Effector memory CD8-positive, alpha-beta T cell (primary cell): ENCODE measurements at regions not wholly inside any gene's neighbourhood (a gene's known extent, or its start where the extent isn't known, plus 50 kb on each side); places are given as distances from the start of the nearest gene placed in this dataset.
"Not testable (repeated sequence)": the region's sequence is repeated elsewhere in the genome, so short reads cannot be mapped to it uniquely, and the experiment has no call there.

Source experiments
- ATAC-seq: fragments of 150-1000 bp; cut with Tn5 transposase; replicated peaks from 2 replicates; pipeline ENCODE4 v1.10.0; 2021; ENCODE audit warnings: mild to moderate bottlenecking, moderate library complexity
- DNase-seq, 3 experiments: peaks; one replicate each; pipeline ENCODE4 v3.0.0; 2021
- H3K27ac Mint-ChIP-seq, 2 donors: one replicate each; pipeline ENCODE4 v1.8.0; 2022; ENCODE audit warnings: mild to moderate bottlenecking in 2 of 2, mixed read lengths in 2 of 2, moderate library complexity in 2 of 2
- H3K27me3 Mint-ChIP-seq, 2 donors: one replicate each; pipeline ENCODE4 v1.8.0; 2022; ENCODE audit warnings: mixed read lengths in 2 of 2
- H3K36me3 Mint-ChIP-seq: one replicate; pipeline ENCODE4 v1.8.0; 2022; ENCODE audit warnings: mild to moderate bottlenecking, moderate library complexity, mixed read lengths; ENCODE audit not compliant: insufficient read depth
- H3K4me1 Mint-ChIP-seq, 2 donors: one replicate each; pipeline ENCODE4 v1.8.0; 2022; ENCODE audit warnings: low read depth in 2 of 2, mixed read lengths in 2 of 2
- H3K4me3 Mint-ChIP-seq, 2 donors: one replicate each; pipeline ENCODE4 v1.8.0; 2022; ENCODE audit warnings: mild to moderate bottlenecking in 2 of 2, mixed read lengths in 2 of 2, moderate library complexity in 2 of 2
- H3K9me3 Mint-ChIP-seq, 2 donors: one replicate each; pipeline ENCODE4 v1.8.0; 2022; ENCODE audit warnings: mixed read lengths in 2 of 2

GRCh38 chr10:8336629-8337331, 282.3 kb downstream of the GATA3 start:
- DNase-seq (no peak), ATAC-seq (no peak)
- peaks cover 11 to 22% of the 10 kb centered on the region in 2 donors for H3K4me1 Mint-ChIP-seq
- no peaks in the 10 kb centered on the region for H3K9me3 Mint-ChIP-seq
- no peak overlapping the region for H3K4me3 Mint-ChIP-seq
- H3K27ac Mint-ChIP-seq = no peak overlapping the region
- H3K36me3 Mint-ChIP-seq = peaks cover 14% of the 10 kb centered on the region
- H3K27me3 Mint-ChIP-seq = no peaks in the 10 kb centered on the region

GRCh38 chr10:8337332-8337651, 282.8 kb downstream of the GATA3 start:
- no peak overlapping the region for H3K4me3 Mint-ChIP-seq
- no peak for ATAC-seq
- no peak overlapping the region for H3K27ac Mint-ChIP-seq

GRCh38 chr10:8338177-8338766, 283.8 kb downstream of the GATA3 start:
- DNase-seq (no peak), ATAC-seq (no peak)
- Mint-ChIP-seq H3K4me1 (peaks cover 4 to 12% of the 10 kb centered on the region in 2 donors), H3K4me3 (no peak overlapping the region), H3K9me3 (no peaks in the 10 kb centered on the region), H3K27ac (no peak overlapping the region), H3K36me3 (peaks cover 4% of the 10 kb centered on the region), H3K27me3 (no peaks in the 10 kb centered on the region)

More at GRCh38 chr10:8337332-8337651, 282.8 kb downstream of the GATA3 start:
- no peak for DNase-seq
- Mint-ChIP-seq H3K27me3 (no peaks in the 10 kb centered on the region), H3K36me3 (peaks cover 8% of the 10 kb centered on the region), H3K9me3 (no peaks in the 10 kb centered on the region), H3K4me1 (peaks cover 11 to 19% of the 10 kb centered on the region in 2 donors)

GRCh38 chr10:8344756-8345155, 290.3 kb downstream of the GATA3 start:
- H3K4me3 Mint-ChIP-seq = no peak overlapping the region
- no peak for DNase-seq
- peaks cover 5 to 9% of the 10 kb centered on the region in 2 donors for H3K27me3 Mint-ChIP-seq
- no peak for ATAC-seq
- no peaks in the 10 kb centered on the region for H3K9me3 Mint-ChIP-seq
- H3K4me1 Mint-ChIP-seq = peaks cover 0 to 3% of the 10 kb centered on the region in 2 donors
- no peak overlapping the region for H3K27ac Mint-ChIP-seq
- peaks cover 4% of the 10 kb centered on the region for H3K36me3 Mint-ChIP-seq

- peaks cover 4% of the 10 kb centered on the region for H3K36me3 Mint-ChIP-seq
- peaks cover 0 to 3% of the 10 kb centered on the region in 2 donors for H3K4me1 Mint-ChIP-seq
- no peak for ATAC-seq
Measured at GRCh38 chr10:8346861-8347260, 292.4 kb downstream of the GATA3 start.

GRCh38 chr10:8347614-8348013, 293.1 kb downstream of the GATA3 start:
- not testable (repeated sequence) for ATAC-seq, DNase-seq, H3K36me3 Mint-ChIP-seq, H3K27me3 Mint-ChIP-seq, H3K4me1 Mint-ChIP-seq, H3K27ac Mint-ChIP-seq, H3K4me3 Mint-ChIP-seq, H3K9me3 Mint-ChIP-seq

More at GRCh38 chr10:8346861-8347260, 292.4 kb downstream of the GATA3 start:
- Mint-ChIP-seq H3K27me3 (peaks cover 5 to 9% of the 10 kb centered on the region in 2 donors), H3K9me3 (no peaks in the 10 kb centered on the region), H3K4me3 (no peak overlapping the region), H3K27ac (no peak overlapping the region)
- DNase-seq = no peak

GRCh38 chr10:8349610-8350249, 295.2 kb downstream of the GATA3 start:
- Mint-ChIP-seq H3K36me3 (no peaks in the 10 kb centered on the region), H3K4me3 (no peak overlapping the region), H3K4me1 (no peaks in the 10 kb centered on the region), H3K27me3 (peaks cover 5 to 9% of the 10 kb centered on the region in 2 donors), H3K27ac (no peak overlapping the region), H3K9me3 (no peaks in the 10 kb centered on the region)
- DNase-seq (no peak), ATAC-seq (no peak)

- H3K4me1 Mint-ChIP-seq = no peaks in the 10 kb centered on the region
Measured at GRCh38 chr10:8350250-8350967, 295.9 kb downstream of the GATA3 start.

GRCh38 chr10:8352171-8353075, 297.9 kb downstream of the GATA3 start:
- H3K4me1 Mint-ChIP-seq = no peaks in the 10 kb centered on the region
- DNase-seq (no peak), ATAC-seq (no peak)
- no peaks in the 10 kb centered on the region for H3K36me3 Mint-ChIP-seq
- peaks cover 9 to 16% of the 10 kb centered on the region in 2 donors for H3K27me3 Mint-ChIP-seq
- no peak overlapping the region for H3K27ac Mint-ChIP-seq
- H3K4me3 Mint-ChIP-seq = no peak overlapping the region
- no peaks in the 10 kb centered on the region for H3K9me3 Mint-ChIP-seq

More at GRCh38 chr10:8350250-8350967, 295.9 kb downstream of the GATA3 start:
- Mint-ChIP-seq H3K36me3 (no peaks in the 10 kb centered on the region), H3K27ac (no peak overlapping the region), H3K9me3 (no peaks in the 10 kb centered on the region), H3K27me3 (peaks cover 5 to 9% of the 10 kb centered on the region in 2 donors), H3K4me3 (no peak overlapping the region)
- DNase-seq = no peak
- ATAC-seq = no peak

- Mint-ChIP-seq H3K27ac (peak overlapping the region in 1 of 2 donors; percentile 0), H3K4me1 (peaks cover 11 to 14% of the 10 kb centered on the region in 2 donors), H3K36me3 (no peaks in the 10 kb centered on the region), H3K27me3 (peaks cover 0 to 14% of the 10 kb centered on the region in 2 donors), H3K4me3 (no peak overlapping the region), H3K9me3 (no peaks in the 10 kb centered on the region)
- DNase-seq (no peak), ATAC-seq (no peak)
Measured at GRCh38 chr10:8356283-8356682, 301.8 kb downstream of the GATA3 start.

- Mint-ChIP-seq H3K36me3 (no peaks in the 10 kb centered on the region), H3K4me3 (no peak overlapping the region), H3K4me1 (peaks cover 25 to 31% of the 10 kb centered on the region in 2 donors), H3K27ac (no peak overlapping the region), H3K9me3 (no peaks in the 10 kb centered on the region), H3K27me3 (peaks cover 0 to 14% of the 10 kb centered on the region in 2 donors)
- DNase-seq (no peak), ATAC-seq (no peak)
Measured at GRCh38 chr10:8359467-8359866, 305.0 kb downstream of the GATA3 start.

GRCh38 chr10:8360365-8360764, 305.9 kb downstream of the GATA3 start:
- Mint-ChIP-seq H3K36me3 (peaks cover under 1% of the 10 kb centered on the region), H3K27ac (peak overlapping the region; percentile 59 to 72), H3K4me3 (peak overlapping the region; percentile 48 to 59), H3K4me1 (peaks cover 27 to 32% of the 10 kb centered on the region in 2 donors), H3K9me3 (no peaks in the 10 kb centered on the region), H3K27me3 (peaks cover 0 to 14% of the 10 kb centered on the region in 2 donors)
- ATAC-seq (peak; percentile 91), DNase-seq (peak in 2 of 3 experiments; percentile 5 to 17)
